ENCODE measurements at regions not wholly inside any gene's neighbourhood (a gene's known extent, or its start where the extent isn't known, plus 50 kb on each side); places are given as distances from the start of the nearest gene placed in this dataset.

GRCh38 chr13:76503766-76504165 is 382.4 kb downstream of the KCTD12 start:
- no peak overlapping the region for H3K4me3 ChIP-seq (ENCODE audit: low read depth in 2 of 2, low read length in 2 of 2)
- intact Hi-C loops (cut with micrococcal nuclease; ENCODE audit: unreplicated experiment) = no loop called here
- H3K4me1 ChIP-seq (ENCODE audit: control insufficient read depth, insufficient read depth, low read length) = no peaks in the 10 kb centered on the region
- no peak overlapping the region for H3K27ac ChIP-seq (ENCODE audit: low read length)
- H3K9me3 ChIP-seq (ENCODE audit: control insufficient read depth, insufficient read depth, low read depth, low read length) = no peaks in the 10 kb centered on the region
- DNase-seq (ENCODE audit: low read depth, low spot score) = no peak
- in situ Hi-C loops (cut with HindIII; ENCODE audit: low pct_unique_long_range_greater_than_20kb, low sequenced_read_pairs) = no loop called here
- ATAC-seq = no peak
- TF ChIP-seq TCF7L2 (IDR thresholded peaks at IDR 0.05; ENCODE audit: low read depth, low read length) (no peak), POLR2AphosphoS5 (IDR thresholded peaks at IDR 0.05; ENCODE audit: low read depth, low read length) (no peak), CTCF (IDR thresholded peaks at IDR 0.05) (no peak), REST (IDR thresholded peaks at IDR 0.05; ENCODE audit: insufficient read depth in 1 of 2, low read depth in 2 of 2, low read length in 1 of 2) (no peak), SIN3A (IDR thresholded peaks at IDR 0.05; ENCODE audit: borderline replicate concordance, insufficient read depth, low read depth, low read length) (no peak)
- no peaks in the 10 kb centered on the region for H3K27me3 ChIP-seq (ENCODE audit: control insufficient read depth, insufficient read depth, low read length)
- no TSS peak for BruUV-seq (replicated peaks)
- ChIA-PET CTCF (no interaction called here), POLR2A (no interaction called here)
- no peaks in the 10 kb centered on the region for H3K36me3 ChIP-seq (ENCODE audit: control insufficient read depth, insufficient read depth, low read length)

- Histone ChIP-seq H3K27ac (ENCODE audit: low read length) (no peak overlapping the region), H3K36me3 (ENCODE audit: control insufficient read depth, insufficient read depth, low read length) (no peaks in the 10 kb centered on the region), H3K4me3 (ENCODE audit: low read depth in 2 of 2, low read length in 2 of 2) (no peak overlapping the region), H3K4me1 (ENCODE audit: control insufficient read depth, insufficient read depth, low read length) (no peaks in the 10 kb centered on the region), H3K27me3 (ENCODE audit: control insufficient read depth, insufficient read depth, low read length) (no peaks in the 10 kb centered on the region), H3K9me3 (ENCODE audit: control insufficient read depth, insufficient read depth, low read depth, low read length) (no peaks in the 10 kb centered on the region)
- BruUV-seq (replicated peaks) = no TSS peak
- in situ Hi-C loops (cut with HindIII; ENCODE audit: low pct_unique_long_range_greater_than_20kb, low sequenced_read_pairs) = no loop called here
- POLR2A ChIA-PET = no interaction called here
- intact Hi-C loops (cut with micrococcal nuclease; ENCODE audit: unreplicated experiment) = no loop called here
- DNase-seq (ENCODE audit: low read depth, low spot score) (no peak), ATAC-seq (no peak)
- TF ChIP-seq SIN3A (IDR thresholded peaks at IDR 0.05; ENCODE audit: borderline replicate concordance, insufficient read depth, low read depth, low read length) (no peak), POLR2AphosphoS5 (IDR thresholded peaks at IDR 0.05; ENCODE audit: low read depth, low read length) (no peak), CTCF (IDR thresholded peaks at IDR 0.05) (no peak), REST (IDR thresholded peaks at IDR 0.05; ENCODE audit: insufficient read depth in 1 of 2, low read depth in 2 of 2, low read length in 1 of 2) (no peak), TCF7L2 (IDR thresholded peaks at IDR 0.05; ENCODE audit: low read depth, low read length) (no peak)
- CTCF ChIA-PET = no interaction called here
Measured at GRCh38 chr13:76503291-76503690, 382.9 kb downstream of the KCTD12 start.

All from Panc1 (cell line).